SK-N-SH treated with all-trans-retinoic acid at 6 μM for 48 hours (cell line): ENCODE measurements at regions not wholly inside any gene's neighbourhood (a gene's known extent, or its start where the extent isn't known, plus 50 kb on each side); places are given as distances from the start of the nearest gene placed in this dataset.

ENCODE experiments used
- ATAC-seq: fragments of 200-7000 bp; cut with Tn5 transposase; 3 replicates; pipeline ENCODE4 v1.9.1; 2020; ENCODE audit warnings: mild to moderate bottlenecking, moderate library complexity
- BACH2 ChIP-seq: fragments of 250-450 bp; sonication (Bioruptor Pico); IDR thresholded peaks from 2 replicates; pipeline ENCODE4 v1.9.0; 2021; ENCODE audit warnings: mild to moderate bottlenecking, borderline replicate concordance
- CSDC2 ChIP-seq: fragments of 250-450 bp; sonication (Bioruptor Pico); IDR thresholded peaks from 2 replicates; pipeline ENCODE4 v1.5.0; 2020; ENCODE audit warnings: mild to moderate bottlenecking, moderate library complexity
- CSRNP3 ChIP-seq: fragments of 250-450 bp; sonication (Bioruptor Pico); IDR thresholded peaks from 2 replicates; pipeline ENCODE4 v1.5.1; 2021; ENCODE audit warnings: mild to moderate bottlenecking, moderate library complexity
- OSR1 ChIP-seq: fragments of 250-450 bp; sonication (Bioruptor Pico); IDR thresholded peaks from 2 replicates; pipeline ENCODE4 v1.8.0; 2022; ENCODE audit warnings: moderate library complexity, mild to moderate bottlenecking, inconsistent platforms
- POU6F1 ChIP-seq: fragments of 250-450 bp; sonication (Bioruptor Pico); IDR thresholded peaks from 2 replicates; pipeline ENCODE4 v1.8.0; 2021; ENCODE audit warnings: low read depth, mild to moderate bottlenecking, moderate library complexity, borderline replicate concordance
- PPARA ChIP-seq: fragments of 250-450 bp; sonication (Bioruptor Pico); IDR thresholded peaks from 2 replicates; pipeline ENCODE4 v1.5.0; 2020; ENCODE audit warnings: mild to moderate bottlenecking, borderline replicate concordance
- RARB ChIP-seq: fragments of 250-450 bp; sonication (Bioruptor Pico); IDR thresholded peaks from 2 replicates; pipeline ENCODE4 v1.8.0; 2021; ENCODE audit warnings: mild to moderate bottlenecking, moderate library complexity
- SNAI2 ChIP-seq: fragments of 250-450 bp; sonication (Bioruptor Pico); IDR thresholded peaks from 2 replicates; pipeline ENCODE4 v1.5.0; 2020; ENCODE audit warnings: mild to moderate bottlenecking, moderate library complexity
- TCF4 ChIP-seq: fragments of 250-450 bp; sonication (Bioruptor Pico); IDR thresholded peaks from 2 replicates; pipeline ENCODE4 v1.8.0; 2021; ENCODE audit warnings: mild to moderate bottlenecking, moderate library complexity, borderline replicate concordance
- TSHZ2 ChIP-seq: fragments of 250-450 bp; sonication (Bioruptor Pico); IDR thresholded peaks from 2 replicates; pipeline ENCODE4 v1.5.0; 2020; ENCODE audit warnings: mild to moderate bottlenecking, moderate library complexity
- ZC3H10 ChIP-seq: fragments of 250-450 bp; sonication (Bioruptor Pico); IDR thresholded peaks from 2 replicates; pipeline ENCODE4 v1.5.1; 2021; ENCODE audit warnings: mild to moderate bottlenecking, moderate library complexity
- ZFP3 ChIP-seq: fragments of 250-450 bp; sonication (Bioruptor Pico); IDR thresholded peaks from 2 replicates; pipeline ENCODE4 v1.5.0; 2020; ENCODE audit warnings: mild to moderate bottlenecking, moderate library complexity
- ZNF565 ChIP-seq: fragments of 450-650 bp; formaldehyde crosslinking; conservative IDR thresholded peaks from 2 replicates; pipeline ENCODE4 v1.5.0; 2020; ENCODE audit warnings: low read depth, mild to moderate bottlenecking, moderate library complexity
- ZNF70 ChIP-seq: fragments of 450-650 bp; formaldehyde crosslinking; IDR thresholded peaks from 2 replicates; pipeline ENCODE4 v1.5.0; 2020; ENCODE audit warnings: mild to moderate bottlenecking, moderate library complexity
- ZNF8 ChIP-seq: fragments of 450-650 bp; formaldehyde crosslinking; IDR thresholded peaks from 2 replicates; pipeline ENCODE4 v1.5.0; 2020; ENCODE audit warnings: mild to moderate bottlenecking, moderate library complexity
- TF ChIP-seq, protein P1 (sequence below): fragments of 250-450 bp; sonication (Bioruptor Pico); IDR thresholded peaks from 2 replicates; pipeline ENCODE4 v1.5.1; 2020; ENCODE audit warnings: low read depth, mild to moderate bottlenecking, moderate library complexity

- TF ChIP-seq, protein P1, sequence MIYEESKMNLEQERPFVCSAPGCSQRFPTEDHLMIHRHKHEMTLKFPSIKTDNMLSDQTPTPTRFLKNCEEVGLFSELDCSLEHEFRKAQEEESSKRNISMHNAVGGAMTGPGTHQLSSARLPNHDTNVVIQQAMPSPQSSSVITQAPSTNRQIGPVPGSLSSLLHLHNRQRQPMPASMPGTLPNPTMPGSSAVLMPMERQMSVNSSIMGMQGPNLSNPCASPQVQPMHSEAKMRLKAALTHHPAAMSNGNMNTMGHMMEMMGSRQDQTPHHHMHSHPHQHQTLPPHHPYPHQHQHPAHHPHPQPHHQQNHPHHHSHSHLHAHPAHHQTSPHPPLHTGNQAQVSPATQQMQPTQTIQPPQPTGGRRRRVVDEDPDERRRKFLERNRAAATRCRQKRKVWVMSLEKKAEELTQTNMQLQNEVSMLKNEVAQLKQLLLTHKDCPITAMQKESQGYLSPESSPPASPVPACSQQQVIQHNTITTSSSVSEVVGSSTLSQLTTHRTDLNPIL (CRISPR knock-in tag): no peak
- TF ChIP-seq ZNF70 (CRISPR knock-in tag): no peak
- TF ChIP-seq, all 23 proteins: peak for 0
Observed at GRCh38 chr12:34405286-34406227, 383.3 kb downstream of the ALG10 start (continued).

DNA sequence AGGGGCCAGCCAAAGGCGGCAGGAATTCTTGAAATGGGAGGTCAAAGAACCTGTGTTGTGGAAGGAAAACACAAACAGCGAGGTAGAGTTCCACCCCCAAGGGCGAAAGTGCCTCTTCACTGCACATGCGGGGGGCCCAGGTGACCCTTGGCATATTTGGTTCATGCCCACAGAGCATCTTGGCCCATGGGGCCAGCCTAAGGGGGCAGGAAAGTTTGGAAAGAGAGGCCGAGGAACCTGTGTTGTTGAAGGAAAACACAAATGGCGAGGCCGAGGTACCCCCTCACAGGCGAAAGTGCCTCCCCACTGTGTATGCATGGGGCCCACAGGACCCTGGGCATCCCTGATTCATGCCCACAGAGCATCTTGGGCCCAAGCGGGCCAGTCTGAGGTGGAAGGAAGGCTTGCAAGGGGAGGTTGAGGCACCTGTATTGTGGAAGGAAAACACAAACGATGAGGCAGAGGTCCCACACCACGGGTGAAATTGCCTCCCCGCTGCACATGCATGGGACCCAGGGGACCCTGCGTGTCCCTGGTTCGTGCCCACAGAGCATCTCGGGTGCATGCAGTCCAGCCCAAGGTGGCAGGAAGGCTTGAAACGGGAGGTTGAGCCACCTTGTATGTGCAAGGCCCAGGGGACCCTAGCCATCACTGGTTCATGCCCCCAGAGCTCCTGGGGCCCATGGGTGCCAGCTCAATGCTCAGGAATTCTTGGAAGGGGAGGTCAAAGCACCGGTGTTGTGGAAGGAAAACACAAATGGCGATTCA lies 384.1 kb downstream of the ALG10 start:
- TF ChIP-seq TCF4 (CRISPR knock-in tag) (no peak), ZNF70 (CRISPR knock-in tag) (no peak), POU6F1 (CRISPR knock-in tag) (no peak), TSHZ2 (no peak)
- TF ChIP-seq, protein P1 (CRISPR knock-in tag): no peak
- TF ChIP-seq, all 23 proteins: peak for 0
- no peak for ATAC-seq

DNA sequence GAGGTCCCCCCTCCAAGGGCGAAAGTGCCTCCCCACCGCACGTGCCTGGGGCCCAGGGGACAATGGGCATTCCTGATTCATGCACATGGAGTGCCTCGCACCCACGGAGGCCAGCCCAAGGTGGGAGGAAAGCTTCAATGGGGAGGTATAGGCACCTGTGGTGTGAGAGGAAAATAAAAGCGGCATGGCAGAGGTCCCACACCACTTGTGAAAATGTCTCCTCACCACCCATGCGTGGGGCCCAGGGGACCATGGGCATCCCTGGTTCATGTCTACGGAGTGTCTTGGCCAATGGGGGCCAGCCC lies 384.7 kb downstream of the ALG10 start:
- TF ChIP-seq POU6F1 (CRISPR knock-in tag) (no peak), ZNF70 (CRISPR knock-in tag) (no peak), ZC3H10 (CRISPR knock-in tag) (no peak), PPARA (CRISPR knock-in tag) (no peak), CSRNP3 (CRISPR knock-in tag) (no peak), ZNF8 (CRISPR knock-in tag) (no peak), CSDC2 (no peak), BACH2 (no peak), ZNF565 (CRISPR knock-in tag) (no peak)
- TF ChIP-seq, all 23 proteins: peak for 0
- no peak for ATAC-seq

DNA sequence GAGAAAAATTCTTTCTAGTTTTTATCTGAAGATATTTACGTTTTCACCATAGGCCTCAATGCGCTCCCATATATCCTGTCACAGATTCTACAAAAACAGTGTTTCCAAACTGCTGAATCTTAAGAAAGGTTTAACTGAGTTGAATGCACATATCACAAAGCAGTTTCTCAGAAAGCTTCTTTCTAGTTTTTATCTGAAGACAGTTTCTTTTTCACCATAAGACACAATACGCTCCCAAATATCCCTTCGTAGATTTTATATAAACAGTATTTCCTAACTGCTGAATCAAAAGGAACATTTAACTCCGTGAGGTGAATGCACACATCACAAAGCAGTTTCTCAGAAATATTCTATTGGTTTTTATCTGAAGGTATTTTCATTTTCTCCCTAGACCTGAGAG lies 385.5 kb downstream of the ALG10 start:
- no peak for ATAC-seq
- no peak for TF ChIP-seq ZNF70 (CRISPR knock-in tag)
- TF ChIP-seq, protein P1 (CRISPR knock-in tag): no peak
- no peak for TF ChIP-seq RARB (CRISPR knock-in tag)
- no peak for TF ChIP-seq CSRNP3 (CRISPR knock-in tag)
- TF ChIP-seq CSDC2: no peak
- no peak for TF ChIP-seq ZFP3
- TF ChIP-seq ZNF565 (CRISPR knock-in tag): no peak
- TF ChIP-seq ZC3H10 (CRISPR knock-in tag): no peak
- no peak for TF ChIP-seq OSR1
- no peak for TF ChIP-seq POU6F1 (CRISPR knock-in tag)
- TF ChIP-seq PPARA (CRISPR knock-in tag): no peak
- no peak for TF ChIP-seq SNAI2 (CRISPR knock-in tag)
- no peak for TF ChIP-seq ZNF8 (CRISPR knock-in tag)
